Inflammatory macrophage treated with lipopolysaccharide for 4 hours (primary cell): ENCODE measurements at regions not wholly inside any gene's neighbourhood (a gene's known extent, or its start where the extent isn't known, plus 50 kb on each side); places are given as distances from the start of the nearest gene placed in this dataset.

ENCODE experiments used
- DNase-seq: peaks from one replicate; pipeline ENCODE4 v3.0.0-alpha.2; 2020

GRCh38 chr5:157923765-157924164, 64.8 kb upstream of the CLINT1 start:
- DNase-seq: no peak

- DNase-seq: no peak
These were observed 63.1 kb upstream of the CLINT1 start for GRCh38 chr5:157922026-157922425.

DNA sequence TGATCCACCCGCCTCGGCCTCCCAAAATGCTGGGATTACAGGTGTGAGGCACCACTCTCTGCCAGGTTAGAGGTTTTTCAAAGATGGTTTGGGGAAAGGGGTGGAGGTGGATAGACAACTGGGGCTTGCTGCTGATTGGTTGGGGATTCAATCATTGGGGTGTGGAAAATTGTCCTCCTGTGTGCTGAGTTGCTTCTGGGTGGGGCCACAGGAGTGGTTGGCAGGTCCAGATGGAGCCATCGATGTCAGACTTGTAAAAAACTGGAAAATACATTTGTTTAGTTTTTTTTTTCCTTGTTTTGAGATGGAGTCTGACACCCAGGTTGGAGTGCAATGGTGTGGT, 61.9 kb upstream of the CLINT1 start:
- DNase-seq: no peak

DNA sequence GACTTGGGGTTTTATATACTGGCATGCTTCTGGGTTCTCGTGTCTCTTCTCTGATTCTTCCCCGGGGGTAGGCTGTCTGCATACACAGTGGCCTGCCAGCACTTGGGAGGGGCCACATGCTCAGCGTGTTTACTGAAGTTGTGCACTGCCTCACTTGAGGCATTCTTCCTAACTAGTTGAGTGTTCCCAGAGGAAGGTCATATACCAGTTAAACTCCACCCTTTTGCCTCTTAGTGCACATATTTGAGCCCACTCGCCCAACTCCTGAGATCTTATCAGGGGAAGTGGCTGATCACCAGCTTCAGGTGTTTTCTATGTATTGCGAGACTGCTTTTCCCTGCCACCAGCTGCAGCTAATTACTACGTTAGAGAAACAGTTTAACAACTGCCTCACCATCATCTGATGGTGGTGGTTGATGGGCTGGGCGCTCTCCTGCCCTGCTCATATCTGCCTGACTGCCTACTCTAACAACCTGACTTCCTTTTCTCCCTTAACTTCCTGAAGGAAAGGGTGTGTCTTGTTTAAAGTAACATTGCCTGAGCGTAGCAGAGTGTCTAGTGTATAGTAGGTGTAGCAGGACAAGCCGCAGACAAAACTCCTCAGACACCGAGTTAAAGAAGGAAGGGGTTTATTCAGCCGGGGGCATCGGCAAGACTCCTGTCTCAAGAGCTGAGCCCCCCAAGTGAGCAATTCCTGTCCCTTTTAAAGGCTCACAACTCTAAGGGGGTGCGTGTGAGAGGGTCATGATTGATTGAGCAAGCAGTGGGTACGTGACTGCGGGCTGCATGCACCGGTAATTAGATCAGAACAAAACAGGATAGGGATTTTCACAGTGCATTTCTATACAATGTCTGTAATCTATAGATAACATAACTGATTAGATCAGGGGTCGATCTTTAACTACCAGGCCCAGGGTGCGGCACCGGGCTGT, 60.1 kb upstream of the CLINT1 start:
- no peak for DNase-seq

- peak; percentile 74 for DNase-seq
These were observed 59.2 kb upstream of the CLINT1 start for GRCh38 chr5:157917899-157918809.

GRCh38 chr5:157917491-157917890, 58.5 kb upstream of the CLINT1 start:
- no peak for DNase-seq

GRCh38 chr5:157915638-157916037, 56.7 kb upstream of the CLINT1 start:
- DNase-seq: no peak

DNA sequence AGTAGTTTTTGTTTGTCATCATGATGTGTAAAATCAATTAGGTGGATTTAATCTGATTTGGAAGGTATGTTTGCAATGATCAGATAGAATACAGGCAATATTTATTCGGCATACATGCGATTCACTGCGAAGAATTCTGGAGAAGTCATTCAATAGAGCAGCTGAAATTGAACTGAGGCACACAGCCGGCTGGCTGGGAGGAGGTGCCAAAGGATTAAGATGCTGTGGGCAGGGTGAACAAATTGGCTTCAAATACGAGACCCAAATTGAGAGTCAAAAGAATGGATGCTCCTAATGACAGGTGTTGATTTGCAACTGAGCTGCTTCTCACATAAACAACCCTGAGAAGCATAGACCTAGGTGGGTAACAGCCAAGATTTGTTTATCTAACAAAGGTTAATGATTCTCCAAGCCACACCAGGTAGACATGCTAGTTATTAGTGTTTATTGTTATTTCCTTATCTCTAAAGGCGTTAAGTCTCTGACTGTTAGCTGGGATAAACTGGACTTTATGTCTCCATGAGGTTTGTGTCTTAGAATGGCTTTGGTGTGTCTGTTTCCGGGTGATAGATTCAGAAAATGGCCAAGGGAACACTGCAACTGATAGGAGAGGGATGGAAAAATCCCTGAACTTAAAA, 55.3 kb upstream of the CLINT1 start:
- no peak for DNase-seq

- no peak for DNase-seq
These were observed 54.6 kb upstream of the CLINT1 start for GRCh38 chr5:157913575-157913974.

DNA sequence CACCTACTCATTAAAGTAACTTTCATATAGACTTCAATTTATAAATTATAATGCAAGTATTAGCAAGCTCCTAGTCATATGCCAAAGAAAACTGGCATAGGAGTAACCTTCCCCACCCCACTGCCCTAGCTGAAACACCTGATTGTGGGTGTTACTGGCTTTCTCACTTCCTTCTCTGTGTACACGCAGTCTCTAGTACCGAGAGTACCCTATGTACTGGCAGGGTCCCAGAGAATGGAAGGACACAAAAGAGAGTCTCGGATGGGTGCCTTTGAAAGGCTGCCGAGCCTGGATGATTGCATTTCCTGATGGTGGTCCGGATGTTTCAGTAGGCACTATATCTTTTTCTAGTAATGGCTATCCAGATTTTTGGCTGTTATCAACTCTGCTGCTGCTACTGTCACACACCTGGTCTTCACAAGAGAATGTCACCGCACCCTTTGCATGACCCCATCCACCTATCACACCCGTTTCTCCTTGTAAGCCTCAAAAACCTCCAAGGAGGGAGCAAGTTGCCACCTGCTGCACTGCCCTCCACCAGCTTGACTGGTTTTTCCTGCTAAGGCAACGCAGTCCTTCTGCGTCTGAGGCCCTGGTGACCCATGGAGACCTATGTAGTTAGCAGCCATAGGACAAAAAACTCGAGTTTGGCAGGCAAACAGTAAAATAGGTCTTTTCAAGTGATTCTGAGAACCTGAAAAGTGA, 53.8 kb upstream of the CLINT1 start:
- no peak for DNase-seq

DNA sequence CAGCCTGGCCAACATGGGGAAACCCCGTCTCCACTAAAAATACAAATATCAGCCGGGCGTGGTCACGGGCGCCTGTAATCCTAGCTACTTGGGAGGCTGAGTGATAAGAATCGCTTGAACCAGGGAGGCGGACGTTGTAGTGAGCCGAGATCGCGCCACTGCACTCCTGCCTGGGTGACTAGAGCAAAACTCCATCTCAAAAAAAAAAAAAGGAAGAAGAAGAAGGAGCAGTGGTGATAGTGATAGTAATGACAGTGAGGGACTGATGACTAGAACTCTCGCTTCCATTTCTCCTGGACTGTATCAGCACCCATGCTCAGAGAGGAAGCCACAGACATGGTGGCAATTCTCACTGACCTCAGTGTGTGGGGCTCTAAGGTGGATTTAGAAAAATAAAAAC, 52.6 kb upstream of the CLINT1 start:
- no peak for DNase-seq
